ENCODE measurements at regions not wholly inside any gene's neighbourhood (a gene's known extent, or its start where the extent isn't known, plus 50 kb on each side); places are given as distances from the start of the nearest gene placed in this dataset.

DNA sequence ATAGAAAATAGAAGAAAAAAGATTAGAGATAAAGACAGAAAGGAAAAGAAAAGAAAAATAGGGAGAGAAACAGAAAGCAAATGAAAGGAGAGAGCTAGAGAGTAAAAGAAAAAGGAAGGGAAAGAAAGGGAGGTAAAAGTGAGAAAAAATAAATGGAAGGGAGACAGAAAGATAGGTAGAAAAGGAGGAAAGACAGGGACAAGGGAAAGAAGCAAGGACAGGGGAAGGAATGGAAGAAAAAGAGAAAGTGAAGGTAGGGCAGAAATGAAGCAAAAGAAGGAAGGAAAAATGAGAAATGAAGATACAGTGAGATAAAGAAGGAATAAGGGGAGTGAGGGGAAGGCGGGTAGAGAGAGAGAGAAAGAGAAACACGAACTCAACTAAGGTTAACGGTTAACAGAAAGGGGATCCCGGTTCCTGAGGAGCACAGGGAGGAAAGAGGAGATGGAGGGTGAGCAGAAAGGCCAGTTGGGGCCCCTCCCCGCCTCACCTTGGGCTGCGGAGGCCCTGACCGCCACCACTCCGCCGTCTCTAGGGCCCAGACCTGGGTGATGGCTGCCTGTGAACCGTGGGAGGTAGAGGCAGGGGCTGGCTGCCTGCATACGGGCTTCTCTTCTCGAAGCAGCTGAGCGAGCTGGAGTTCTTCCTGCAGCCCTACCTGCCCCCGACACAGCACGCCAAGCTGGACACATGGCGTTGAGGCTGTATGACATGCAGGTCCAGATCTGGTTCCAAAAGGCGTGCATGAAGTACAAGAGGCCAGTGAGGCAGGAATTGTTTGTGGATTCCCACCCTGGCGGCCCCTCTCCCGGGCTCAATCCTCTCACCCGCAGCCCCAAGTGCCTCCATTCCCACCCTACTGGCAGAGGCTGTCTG is 59.5 kb downstream of the SMUG1 start:
- CTCF ChIA-PET (ENCODE audit: low intra/inter-chr PET ratio, low total read pairs): no interaction called here

More for the DNA sequence above, 59.5 kb downstream of the SMUG1 start:
- Histone ChIP-seq H3K4me1 (ENCODE audit: insufficient read depth, low read length) (peaks cover 50% of the 10 kb centered on the region), H3K4me3 (replicated peaks in 1 of 3; ENCODE audit: insufficient read depth in 1 of 3, low read depth in 2 of 3, low read length in 3 of 3) (no peak overlapping the region), H2AFZ (ENCODE audit: low read length) (no peak overlapping the region), H3K27me3 (ENCODE audit: control insufficient read depth in 1 of 2, insufficient read depth in 2 of 2, low read length in 2 of 2) (peaks cover 5 to 17% of the 10 kb centered on the region in 2 experiments; a peak in 3 of 5 replicates), H3K79me2 (ENCODE audit: insufficient read depth, low read length) (no peaks in the 10 kb centered on the region), H3K9me3 (ENCODE audit: low read length) (no peaks in the 10 kb centered on the region), H3K9ac (ENCODE audit: insufficient read depth, low read depth, low read length) (no peak overlapping the region), H3K27ac (ENCODE audit: extremely low read length, insufficient read depth, low read length) (no peak overlapping the region), H3K4me2 (ENCODE audit: low read depth, low read length) (no peak overlapping the region), H3K36me3 (replicated peaks in 1 of 2; ENCODE audit: control insufficient read depth in 1 of 2, insufficient read depth in 2 of 2, low read length in 2 of 2) (no peaks in the 10 kb centered on the region), H4K20me1 (ENCODE audit: insufficient read depth, low read length) (no peaks in the 10 kb centered on the region)
- DNase-seq (ENCODE audit: low spot score): no peak
- POLR2A ChIA-PET: no interaction called here
- no peak for ATAC-seq
- in situ Hi-C loops (cut with HindIII; ENCODE audit: extremely low pct_ligation_motif_present, low pct_unique_long_range_greater_than_20kb) (no loop called here), intact Hi-C loops (cut with micrococcal nuclease; ENCODE audit: unreplicated experiment) (no loop called here)
- BruUV-seq (replicated peaks): no TSS peak
- no peak for FAIRE-seq
- TF ChIP-seq, protein P1, sequence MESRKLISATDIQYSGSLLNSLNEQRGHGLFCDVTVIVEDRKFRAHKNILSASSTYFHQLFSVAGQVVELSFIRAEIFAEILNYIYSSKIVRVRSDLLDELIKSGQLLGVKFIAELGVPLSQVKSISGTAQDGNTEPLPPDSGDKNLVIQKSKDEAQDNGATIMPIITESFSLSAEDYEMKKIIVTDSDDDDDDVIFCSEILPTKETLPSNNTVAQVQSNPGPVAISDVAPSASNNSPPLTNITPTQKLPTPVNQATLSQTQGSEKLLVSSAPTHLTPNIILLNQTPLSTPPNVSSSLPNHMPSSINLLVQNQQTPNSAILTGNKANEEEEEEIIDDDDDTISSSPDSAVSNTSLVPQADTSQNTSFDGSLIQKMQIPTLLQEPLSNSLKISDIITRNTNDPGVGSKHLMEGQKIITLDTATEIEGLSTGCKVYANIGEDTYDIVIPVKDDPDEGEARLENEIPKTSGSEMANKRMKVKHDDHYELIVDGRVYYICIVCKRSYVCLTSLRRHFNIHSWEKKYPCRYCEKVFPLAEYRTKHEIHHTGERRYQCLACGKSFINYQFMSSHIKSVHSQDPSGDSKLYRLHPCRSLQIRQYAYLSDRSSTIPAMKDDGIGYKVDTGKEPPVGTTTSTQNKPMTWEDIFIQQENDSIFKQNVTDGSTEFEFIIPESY (CRISPR knock-in tag; IDR thresholded peaks at IDR 0.05): peak; percentile 91
- TF ChIP-seq MEF2D (CRISPR knock-in tag; IDR thresholded peaks at IDR 0.05): no peak
- TF ChIP-seq ZNF34 (CRISPR knock-in tag; IDR thresholded peaks at IDR 0.05; ENCODE audit: borderline replicate concordance): no peak
- TF ChIP-seq ZSCAN9 (CRISPR knock-in tag; IDR thresholded peaks at IDR 0.05; ENCODE audit: borderline replicate concordance): no peak
- TF ChIP-seq NFRKB (IDR thresholded peaks at IDR 0.05): 0 out of 2 replicates have a peak, but pooled peaks have one; percentile 22
- TF ChIP-seq, protein P2, sequence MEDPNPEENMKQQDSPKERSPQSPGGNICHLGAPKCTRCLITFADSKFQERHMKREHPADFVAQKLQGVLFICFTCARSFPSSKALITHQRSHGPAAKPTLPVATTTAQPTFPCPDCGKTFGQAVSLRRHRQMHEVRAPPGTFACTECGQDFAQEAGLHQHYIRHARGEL (CRISPR knock-in tag; IDR thresholded peaks at IDR 0.05): no peak
- 62% methylated on average over 14 of the region's 20 CpGs for WGBS (ENCODE audit: low lambda C conversion rate)
